Activated CD8-positive, alpha-beta T cell treated with anti-CD3 and anti-CD28 coated beads, Interleukin-2, amount 10 ng/mL, durations not matched to agents 7 days and 5 days (primary cell): ENCODE measurements at regions not wholly inside any gene's neighbourhood (a gene's known extent, or its start where the extent isn't known, plus 50 kb on each side); places are given as distances from the start of the nearest gene placed in this dataset.

Source experiments
- ATAC-seq: fragments of 150-1000 bp; cut with Tn5 transposase; one replicate; pipeline ENCODE4 v1.10.0; 2021; ENCODE audit warnings: moderate library complexity
- CTCF ChIA-PET: fragments of 350-600 bp; sonication (Branson Sonifier 250); formaldehyde crosslinking; loops from one replicate; lab custom pipeline; 2021; ENCODE audit warnings: antibody characterized with exemption; lab: Charles Lee
- POLR2A ChIA-PET: fragments of 350-600 bp; sonication (Branson Sonifier 250); formaldehyde crosslinking; loops from one replicate; lab custom pipeline; 2021; ENCODE audit warnings: antibody characterized with exemption; lab: Charles Lee
- DNase-seq: peaks from one replicate; pipeline ENCODE4 v3.0.0-alpha.2; 2020
- H3K27ac Mint-ChIP-seq: one replicate; pipeline ENCODE4 v1.8.0; 2021; ENCODE audit warnings: mild to moderate bottlenecking, mixed read lengths
- H3K27me3 Mint-ChIP-seq: one replicate; pipeline ENCODE4 v1.8.0; 2021; ENCODE audit warnings: low read depth, mixed read lengths
- H3K36me3 Mint-ChIP-seq: one replicate; pipeline ENCODE4 v1.8.0; 2021; ENCODE audit warnings: low read depth, mixed read lengths
- H3K4me1 Mint-ChIP-seq: one replicate; pipeline ENCODE4 v1.8.0; 2021; ENCODE audit warnings: low read depth, mixed read lengths
- H3K4me3 Mint-ChIP-seq: one replicate; pipeline ENCODE4 v1.8.0; 2021; ENCODE audit warnings: mild to moderate bottlenecking, mixed read lengths
- H3K9me3 Mint-ChIP-seq: one replicate; pipeline ENCODE4 v1.8.0; 2022; ENCODE audit warnings: mixed read lengths; ENCODE audit not compliant: insufficient read depth

- no peak for ATAC-seq
- H3K4me1 Mint-ChIP-seq = no peaks in the 10 kb centered on the region
- no peaks in the 10 kb centered on the region for H3K36me3 Mint-ChIP-seq
- no peak overlapping the region for H3K27ac Mint-ChIP-seq
- ChIA-PET CTCF (no interaction called here), POLR2A (no interaction called here)
- peaks cover 8% of the 10 kb centered on the region for H3K9me3 Mint-ChIP-seq
- DNase-seq = no peak
- H3K4me3 Mint-ChIP-seq = no peak overlapping the region
- no peaks in the 10 kb centered on the region for H3K27me3 Mint-ChIP-seq
Measured at GRCh38 chr4:155122382-155122781, 86.1 kb upstream of the NPY2R start.

- no peaks in the 10 kb centered on the region for H3K4me1 Mint-ChIP-seq
- POLR2A ChIA-PET = no interaction called here
Measured at GRCh38 chr4:155134136-155134535, 74.3 kb upstream of the NPY2R start.

GRCh38 chr4:155140889-155141288 is 67.5 kb upstream of the NPY2R start:
- Mint-ChIP-seq H3K4me3 (no peak overlapping the region), H3K27me3 (no peaks in the 10 kb centered on the region), H3K9me3 (no peaks in the 10 kb centered on the region), H3K27ac (no peak overlapping the region), H3K4me1 (no peaks in the 10 kb centered on the region), H3K36me3 (no peaks in the 10 kb centered on the region)
- ChIA-PET POLR2A (no interaction called here), CTCF (no interaction called here)
- no peak for ATAC-seq
- no peak for DNase-seq

More at GRCh38 chr4:155134136-155134535, 74.3 kb upstream of the NPY2R start:
- Mint-ChIP-seq H3K36me3 (no peaks in the 10 kb centered on the region), H3K9me3 (no peaks in the 10 kb centered on the region), H3K4me3 (no peak overlapping the region), H3K27ac (no peak overlapping the region), H3K27me3 (no peaks in the 10 kb centered on the region)
- DNase-seq (no peak), ATAC-seq (no peak)
- CTCF ChIA-PET = no interaction called here

DNA sequence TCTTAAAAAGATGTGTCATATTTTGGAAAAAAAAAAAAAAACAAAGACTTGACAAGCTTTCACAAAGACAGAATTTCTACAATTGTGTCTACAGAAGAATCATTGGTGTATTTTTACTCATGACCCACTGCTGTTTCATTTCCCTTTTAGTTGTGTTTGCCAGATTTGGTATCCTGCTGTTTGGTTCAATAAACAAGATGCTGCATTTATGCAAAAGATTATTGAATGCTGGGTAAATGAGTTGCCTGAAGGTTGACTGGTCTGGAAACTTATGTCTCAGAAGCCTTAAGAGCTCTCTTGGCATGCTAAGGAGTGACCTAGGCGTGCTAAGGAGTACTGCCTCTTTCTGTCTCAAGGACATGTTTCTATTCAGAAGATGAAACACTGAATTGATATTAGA is 64.9 kb upstream of the NPY2R start:
- Mint-ChIP-seq H3K9me3 (no peaks in the 10 kb centered on the region), H3K4me3 (no peak overlapping the region), H3K36me3 (no peaks in the 10 kb centered on the region), H3K27me3 (no peaks in the 10 kb centered on the region), H3K4me1 (no peaks in the 10 kb centered on the region), H3K27ac (no peak overlapping the region)
- ATAC-seq (no peak), DNase-seq (no peak)
- POLR2A ChIA-PET = no interaction called here
- CTCF ChIA-PET = no interaction called here
